ENCODE measurements at regions not wholly inside any gene's neighbourhood (a gene's known extent, or its start where the extent isn't known, plus 50 kb on each side); places are given as distances from the start of the nearest gene placed in this dataset.

DNA sequence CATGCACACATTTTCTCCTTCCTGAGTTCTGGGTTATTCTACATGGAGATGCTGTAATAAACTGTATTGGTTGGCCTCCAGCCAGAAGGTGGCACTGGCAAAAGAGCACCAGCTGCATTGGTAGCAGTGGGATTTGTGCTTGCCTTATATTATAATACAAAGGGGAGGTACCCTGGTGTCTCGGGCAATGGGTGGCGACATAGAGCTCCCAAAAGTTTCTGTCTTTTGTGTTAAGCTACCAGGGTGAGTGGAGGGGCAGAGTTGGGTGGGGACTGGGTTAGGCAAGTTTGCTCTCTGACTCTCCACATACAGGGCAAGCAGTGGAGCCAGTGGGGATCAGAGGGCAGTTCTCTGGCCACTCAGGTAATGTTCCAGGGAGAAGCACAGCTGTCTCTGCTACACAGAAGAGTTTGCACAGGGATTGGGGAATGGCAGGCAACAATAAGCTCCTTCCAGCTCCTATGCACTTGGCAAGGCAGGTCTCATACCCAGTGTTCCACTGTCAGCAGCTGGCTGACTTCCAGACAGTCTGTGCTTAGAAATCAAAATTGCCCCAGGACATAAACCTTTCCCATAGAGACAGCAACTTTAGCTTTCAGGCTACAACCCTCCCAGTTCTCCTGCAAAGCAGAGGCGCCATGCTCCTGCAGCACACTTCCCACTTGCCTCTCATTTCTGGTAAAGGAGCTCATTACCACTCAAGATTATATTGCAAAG, 463.9 kb upstream of the PCDH7 start:
- TF ChIP-seq, protein P1, sequence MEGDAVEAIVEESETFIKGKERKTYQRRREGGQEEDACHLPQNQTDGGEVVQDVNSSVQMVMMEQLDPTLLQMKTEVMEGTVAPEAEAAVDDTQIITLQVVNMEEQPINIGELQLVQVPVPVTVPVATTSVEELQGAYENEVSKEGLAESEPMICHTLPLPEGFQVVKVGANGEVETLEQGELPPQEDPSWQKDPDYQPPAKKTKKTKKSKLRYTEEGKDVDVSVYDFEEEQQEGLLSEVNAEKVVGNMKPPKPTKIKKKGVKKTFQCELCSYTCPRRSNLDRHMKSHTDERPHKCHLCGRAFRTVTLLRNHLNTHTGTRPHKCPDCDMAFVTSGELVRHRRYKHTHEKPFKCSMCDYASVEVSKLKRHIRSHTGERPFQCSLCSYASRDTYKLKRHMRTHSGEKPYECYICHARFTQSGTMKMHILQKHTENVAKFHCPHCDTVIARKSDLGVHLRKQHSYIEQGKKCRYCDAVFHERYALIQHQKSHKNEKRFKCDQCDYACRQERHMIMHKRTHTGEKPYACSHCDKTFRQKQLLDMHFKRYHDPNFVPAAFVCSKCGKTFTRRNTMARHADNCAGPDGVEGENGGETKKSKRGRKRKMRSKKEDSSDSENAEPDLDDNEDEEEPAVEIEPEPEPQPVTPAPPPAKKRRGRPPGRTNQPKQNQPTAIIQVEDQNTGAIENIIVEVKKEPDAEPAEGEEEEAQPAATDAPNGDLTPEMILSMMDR (IDR thresholded peaks at IDR 0.05; ENCODE audit: low read depth, low read length), result no peak
- in situ Hi-C loops (cut with HindIII; ENCODE audit: low sequenced_read_pairs), result no loop called here
- no peak overlapping the region for H3K4me3 ChIP-seq (ENCODE audit: low read depth, low read length)
- no peak for DNase-seq (ENCODE audit: low read depth, low spot score)

GRCh38 chr4:30258949-30259348, 461.2 kb upstream of the PCDH7 start:
- TF ChIP-seq, protein P1 (IDR thresholded peaks at IDR 0.05; ENCODE audit: low read depth, low read length), result no peak
- H3K4me3 ChIP-seq (ENCODE audit: low read depth, low read length), result no peak overlapping the region
- DNase-seq (ENCODE audit: low read depth, low spot score), result no peak
- in situ Hi-C loops (cut with HindIII; ENCODE audit: low sequenced_read_pairs), result no loop called here

- TF ChIP-seq, protein P1 (IDR thresholded peaks at IDR 0.05; ENCODE audit: low read depth, low read length), result no peak
- DNase-seq (ENCODE audit: low read depth, low spot score), result no peak
- in situ Hi-C loops (cut with HindIII; ENCODE audit: low sequenced_read_pairs), result no loop called here
- no peak overlapping the region for H3K4me3 ChIP-seq (ENCODE audit: low read depth, low read length)
Observed at GRCh38 chr4:30262379-30262778, 457.8 kb upstream of the PCDH7 start.

DNA sequence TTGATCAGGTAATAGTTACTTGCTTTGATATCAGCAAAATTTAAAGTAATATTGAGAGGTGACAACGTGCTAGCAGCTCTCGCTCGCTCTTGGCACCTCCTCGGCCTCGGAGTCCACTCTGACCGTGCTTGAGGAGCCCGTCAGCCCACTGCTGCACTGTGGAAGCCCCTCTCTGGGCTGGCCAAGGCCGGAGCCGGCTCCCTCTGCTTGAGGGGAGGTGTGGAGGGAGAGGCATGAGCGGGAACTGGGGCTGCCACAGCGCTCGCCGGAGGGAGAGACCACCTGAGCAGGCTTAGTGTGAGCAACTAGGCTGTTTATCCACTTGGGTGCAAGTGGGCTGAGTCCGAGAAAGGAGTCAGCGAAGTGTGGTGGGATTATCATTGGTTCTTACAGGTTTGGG, 455.7 kb upstream of the PCDH7 start:
- in situ Hi-C loops (cut with HindIII; ENCODE audit: low sequenced_read_pairs), result no loop called here
- TF ChIP-seq, protein P1 (IDR thresholded peaks at IDR 0.05; ENCODE audit: low read depth, low read length), result no peak
- H3K4me3 ChIP-seq (ENCODE audit: low read depth, low read length), result no peak overlapping the region
- DNase-seq (ENCODE audit: low read depth, low spot score), result no peak

DNA sequence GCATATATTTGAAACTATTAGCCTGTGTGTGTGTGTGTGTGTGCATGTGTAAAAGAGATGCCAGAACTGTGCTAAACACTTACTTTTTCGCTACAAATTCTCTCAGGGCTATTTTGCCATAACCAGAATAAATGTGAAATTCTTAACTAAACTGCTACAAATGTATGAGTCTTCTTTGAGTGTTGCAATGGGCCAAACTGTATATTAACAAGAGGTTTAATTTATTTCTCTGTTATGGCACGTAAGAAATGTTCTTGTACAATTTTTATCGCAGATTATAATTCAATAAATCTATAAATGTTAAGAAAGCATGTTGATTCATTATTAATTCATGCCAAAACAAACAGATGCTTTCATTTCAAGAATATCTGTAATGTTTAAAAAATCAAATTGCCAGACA, 454.5 kb upstream of the PCDH7 start:
- no peak overlapping the region for H3K4me3 ChIP-seq (ENCODE audit: low read depth, low read length)
- TF ChIP-seq, protein P1 (IDR thresholded peaks at IDR 0.05; ENCODE audit: low read depth, low read length), result no peak
- in situ Hi-C loops (cut with HindIII; ENCODE audit: low sequenced_read_pairs), result no loop called here
- DNase-seq (ENCODE audit: low read depth, low spot score), result no peak

DNA sequence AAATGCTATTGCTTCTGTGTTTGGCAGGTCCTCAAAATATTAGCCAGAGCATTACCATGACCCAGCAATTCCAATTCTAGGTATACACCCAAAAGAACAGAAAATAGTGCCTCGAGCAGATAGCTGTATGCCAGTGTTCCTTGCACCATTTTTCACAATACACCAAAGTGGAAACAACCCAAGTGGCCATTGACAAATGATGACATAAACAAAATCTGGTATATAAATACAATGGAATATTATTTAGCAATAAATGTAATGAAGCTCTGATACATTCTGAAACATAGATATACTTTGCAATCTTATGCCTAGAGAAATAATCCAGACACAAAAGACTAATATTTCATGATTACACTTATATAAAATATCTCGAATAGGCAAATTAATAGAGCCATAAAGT, 451.8 kb upstream of the PCDH7 start:
- TF ChIP-seq, protein P1 (IDR thresholded peaks at IDR 0.05; ENCODE audit: low read depth, low read length), result no peak
- in situ Hi-C loops (cut with HindIII; ENCODE audit: low sequenced_read_pairs), result no loop called here
- no peak overlapping the region for H3K4me3 ChIP-seq (ENCODE audit: low read depth, low read length)
- DNase-seq (ENCODE audit: low read depth, low spot score), result no peak

Measured in astrocyte of the spinal cord (primary cell).